HEK293 (cell line): ENCODE measurements at regions not wholly inside any gene's neighbourhood (a gene's known extent, or its start where the extent isn't known, plus 50 kb on each side); places are given as distances from the start of the nearest gene placed in this dataset.

ENCODE experiments used
- CTCF ChIA-PET: fragments of 350-600 bp; formaldehyde crosslinking; extraction: SDS; loops from one replicate; lab custom pipeline; 2021; ENCODE audit warnings: antibody characterized with exemption; lab: Yijun Ruan, JAX
- POLR2A ChIA-PET: fragments of 300-600 bp; formaldehyde crosslinking; extraction: SDS; loops from one replicate; lab custom pipeline; 2020; ENCODE audit warnings: antibody characterized with exemption, inconsistent platforms; lab: Yijun Ruan, JAX
- H3K27ac ChIP-seq: fragments of 200-500 bp; sonication (Bioruptor generic); 2 replicates; pipeline ENCODE4 v1.5.1; 2014; ENCODE audit warnings: low read depth, low read length, control low read depth, inconsistent platforms; ENCODE audit errors: extremely low read depth
- H3K36me3 ChIP-seq, 2 experiments: fragments of 200-500 bp in 1 of 2; sonication (Bioruptor generic) in 1 of 2; 1 replicate in 1 of 2; 2 replicates in 1 of 2; pipeline ENCODE4 v1.5.1; 2014 to 2017; ENCODE audit warnings: inconsistent platforms in 2 of 2, low read length in 2 of 2; ENCODE audit not compliant: control insufficient read depth in 2 of 2, insufficient read depth in 1 of 2
- H3K4me1 ChIP-seq: fragments of 200-500 bp; sonication (Bioruptor generic); 2 replicates; pipeline ENCODE4 v1.5.1; 2014; ENCODE audit warnings: mild to moderate bottlenecking, low read length, inconsistent platforms; ENCODE audit not compliant: control insufficient read depth, insufficient read depth
- H3K4me3 ChIP-seq: 2 replicates; pipeline ENCODE4 v1.5.1; 2011; ENCODE audit warnings: low read depth, mild to moderate bottlenecking, control low read depth, low read length, moderate library complexity
- H3K9me3 ChIP-seq: fragments of 200-500 bp; sonication (Bioruptor generic); 2 replicates; pipeline ENCODE4 v1.5.1; 2014; ENCODE audit warnings: low read depth, low read length, inconsistent platforms; ENCODE audit not compliant: control insufficient read depth, insufficient read depth
- ATF2 ChIP-seq: fragments of 450-650 bp; formaldehyde crosslinking; IDR thresholded peaks from 2 replicates; pipeline ENCODE4 v1.5.1; 2016; ENCODE audit warnings: missing biosample characterization, missing genetic modification characterization, low read depth
- INSM2 ChIP-seq: fragments of 450-650 bp; formaldehyde crosslinking; IDR thresholded peaks from 2 replicates; pipeline ENCODE4 v1.5.1; 2016; ENCODE audit warnings: missing biosample characterization, missing genetic modification characterization
- KLF1 ChIP-seq: fragments of 450-650 bp; formaldehyde crosslinking; IDR thresholded peaks from 2 replicates; pipeline ENCODE4 v1.5.1; 2016; ENCODE audit warnings: missing biosample characterization, missing genetic modification characterization
- KLF9 ChIP-seq: fragments of 450-650 bp; formaldehyde crosslinking; IDR thresholded peaks from 2 replicates; pipeline ENCODE4 v1.5.1; 2016; ENCODE audit warnings: missing biosample characterization, missing genetic modification characterization, low read depth
- PRDM1 ChIP-seq: fragments of 450-650 bp; formaldehyde crosslinking; IDR thresholded peaks from 2 replicates; pipeline ENCODE4; 2016; ENCODE audit warnings: missing biosample characterization, missing genetic modification characterization
- RBAK ChIP-seq: fragments of 450-650 bp; formaldehyde crosslinking; IDR thresholded peaks from 2 replicates; pipeline ENCODE4 v1.5.1; 2016; ENCODE audit warnings: missing biosample characterization, missing genetic modification characterization
- SCRT2 ChIP-seq: fragments of 450-650 bp; formaldehyde crosslinking; IDR thresholded peaks from 2 replicates; pipeline ENCODE4 v1.5.1; 2016; ENCODE audit warnings: missing biosample characterization, missing genetic modification characterization
- SP7 ChIP-seq: fragments of 450-650 bp; formaldehyde crosslinking; IDR thresholded peaks from 2 replicates; pipeline ENCODE4 v1.5.1; 2016; ENCODE audit warnings: missing biosample characterization, missing genetic modification characterization
- ZBTB17 ChIP-seq: fragments of 450-650 bp; formaldehyde crosslinking; IDR thresholded peaks from 2 replicates; pipeline ENCODE4 v1.5.1; 2016; ENCODE audit warnings: missing biosample characterization, missing genetic modification characterization
- ZNF133 ChIP-seq: fragments of 450-650 bp; formaldehyde crosslinking; IDR thresholded peaks from 2 replicates; pipeline ENCODE4 v1.5.1; 2016; ENCODE audit warnings: missing biosample characterization, missing genetic modification characterization
- ZNF23 ChIP-seq: fragments of 450-650 bp; formaldehyde crosslinking; IDR thresholded peaks from 2 replicates; pipeline ENCODE4 v1.5.1; 2016; ENCODE audit warnings: missing biosample characterization, missing genetic modification characterization, borderline replicate concordance
- ZNF274 ChIP-seq, 2 experiments: fragments of 200-500 bp in 1 of 2; fragments of 450-650 bp in 1 of 2; sonication (Bioruptor generic) in 1 of 2; formaldehyde crosslinking in 1 of 2; IDR thresholded peaks; 2 replicates each; pipeline versions ENCODE4 v1.5.1 to v1.6.1; 2014 to 2016; ENCODE audit warnings: borderline replicate concordance in 1 of 2, inconsistent platforms in 1 of 2, low read length in 1 of 2, missing biosample characterization in 1 of 2, missing genetic modification characterization in 1 of 2
- ZNF311 ChIP-seq: fragments of 450-650 bp; formaldehyde crosslinking; IDR thresholded peaks from 2 replicates; pipeline ENCODE4 v1.5.1; 2017; ENCODE audit warnings: missing biosample characterization, missing genetic modification characterization, borderline replicate concordance
- ZNF404 ChIP-seq: fragments of 450-650 bp; formaldehyde crosslinking; IDR thresholded peaks from 2 replicates; pipeline ENCODE4 v1.5.1; 2017; ENCODE audit warnings: missing biosample characterization, missing genetic modification characterization
- ZNF48 ChIP-seq: fragments of 450-650 bp; formaldehyde crosslinking; IDR thresholded peaks from 2 replicates; pipeline ENCODE4 v1.5.1; 2016; ENCODE audit warnings: missing biosample characterization, missing genetic modification characterization
- ZNF580 ChIP-seq: fragments of 450-650 bp; formaldehyde crosslinking; IDR thresholded peaks from 2 replicates; pipeline ENCODE4 v1.5.1; 2016; ENCODE audit warnings: missing biosample characterization, missing genetic modification characterization
- ZNF654 ChIP-seq: fragments of 450-650 bp; formaldehyde crosslinking; IDR thresholded peaks from 2 replicates; pipeline ENCODE4 v1.5.1; 2016; ENCODE audit warnings: low read depth, missing biosample characterization, missing genetic modification characterization
- TF ChIP-seq, protein P1 (sequence below): fragments of 450-650 bp; formaldehyde crosslinking; IDR thresholded peaks from 2 replicates; pipeline ENCODE4 v1.5.1; 2016; ENCODE audit warnings: missing biosample characterization, missing genetic modification characterization
- TF ChIP-seq, protein P2 (sequence below): fragments of 450-650 bp; formaldehyde crosslinking; IDR thresholded peaks from 2 replicates; pipeline ENCODE4 v1.5.1; 2016; ENCODE audit warnings: missing biosample characterization, missing genetic modification characterization

DNA sequence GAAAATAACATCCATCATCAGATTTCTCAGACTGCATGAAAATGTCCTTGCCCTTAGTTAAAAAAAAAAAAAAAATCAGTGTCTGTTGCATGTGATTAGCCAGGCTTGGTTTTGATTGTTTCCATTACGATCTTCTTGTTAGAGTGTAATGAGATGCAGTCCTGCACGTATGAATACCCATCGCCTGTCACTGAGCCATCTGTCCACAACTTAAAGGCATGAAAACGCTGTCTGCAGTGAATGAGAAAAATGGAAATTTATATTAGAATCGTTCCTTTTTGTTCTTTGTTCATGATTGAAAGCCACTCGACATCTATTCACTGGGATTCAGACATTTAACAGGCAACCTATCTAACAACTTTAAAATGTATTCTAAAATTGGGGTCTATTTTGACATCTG lies 521.7 kb upstream of the SPHKAP start:
- no peaks in the 10 kb centered on the region for H3K36me3 ChIP-seq
- no peak overlapping the region for H3K27ac ChIP-seq
- H3K9me3 ChIP-seq, result no peaks in the 10 kb centered on the region
- no peak overlapping the region for H3K4me3 ChIP-seq
- CTCF ChIA-PET, result no interaction called here
- POLR2A ChIA-PET, result no interaction called here
- H3K4me1 ChIP-seq, result no peaks in the 10 kb centered on the region
- TF ChIP-seq, protein P1, sequence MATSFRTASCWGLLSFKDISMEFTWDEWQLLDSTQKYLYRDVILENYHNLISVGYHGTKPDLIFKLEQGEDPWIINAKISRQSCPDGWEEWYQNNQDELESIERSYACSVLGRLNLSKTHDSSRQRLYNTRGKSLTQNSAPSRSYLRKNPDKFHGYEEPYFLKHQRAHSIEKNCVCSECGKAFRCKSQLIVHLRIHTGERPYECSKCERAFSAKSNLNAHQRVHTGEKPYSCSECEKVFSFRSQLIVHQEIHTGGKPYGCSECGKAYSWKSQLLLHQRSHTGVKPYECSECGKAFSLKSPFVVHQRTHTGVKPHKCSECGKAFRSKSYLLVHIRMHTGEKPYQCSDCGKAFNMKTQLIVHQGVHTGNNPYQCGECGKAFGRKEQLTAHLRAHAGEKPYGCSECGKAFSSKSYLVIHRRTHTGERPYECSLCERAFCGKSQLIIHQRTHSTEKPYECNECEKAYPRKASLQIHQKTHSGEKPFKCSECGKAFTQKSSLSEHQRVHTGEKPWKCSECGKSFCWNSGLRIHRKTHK (tag by site-specific recombination), result no peak
- no peak for TF ChIP-seq KLF9 (tag by site-specific recombination)

DNA sequence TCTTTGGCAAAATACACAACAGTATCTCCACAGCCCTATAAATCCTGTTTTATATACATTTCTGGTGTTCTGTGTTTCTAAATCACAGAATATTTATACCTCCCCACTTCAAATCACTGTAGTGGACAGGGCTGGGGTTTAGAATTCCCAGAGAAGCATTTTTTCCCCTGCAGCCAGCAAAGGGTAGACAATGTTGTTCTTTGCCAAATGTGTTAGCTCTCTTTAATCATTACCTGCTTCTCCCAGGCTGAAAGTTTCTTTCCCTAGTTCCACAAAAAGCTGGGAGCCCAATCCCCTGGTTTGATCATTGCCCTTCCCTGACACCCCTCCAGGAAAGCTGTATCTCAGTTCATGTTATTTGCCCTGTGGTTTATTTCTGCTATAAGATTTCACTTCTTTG lies 520.0 kb upstream of the SPHKAP start:
- TF ChIP-seq SCRT2 (tag by site-specific recombination) (no peak), ATF2 (no peak), ZNF133 (tag by site-specific recombination) (no peak), ZNF23 (no peak), ZNF404 (no peak), ZBTB17 (tag by site-specific recombination) (no peak), RBAK (tag by site-specific recombination) (no peak), KLF1 (no peak), ZNF274 (IDR thresholded peaks at IDR 0.05; ENCODE audit: low read length) (no peak), ZNF274 (tag by site-specific recombination; IDR thresholded peaks at IDR 0.05; ENCODE audit: borderline replicate concordance) (no peak), PRDM1 (tag by site-specific recombination) (no peak), ZNF654 (tag by site-specific recombination) (no peak), INSM2 (tag by site-specific recombination) (no peak), ZNF48 (tag by site-specific recombination) (no peak), ZNF311 (tag by site-specific recombination) (no peak), SP7 (tag by site-specific recombination) (no peak), ZNF580 (tag by site-specific recombination) (no peak)
- TF ChIP-seq, protein P2, sequence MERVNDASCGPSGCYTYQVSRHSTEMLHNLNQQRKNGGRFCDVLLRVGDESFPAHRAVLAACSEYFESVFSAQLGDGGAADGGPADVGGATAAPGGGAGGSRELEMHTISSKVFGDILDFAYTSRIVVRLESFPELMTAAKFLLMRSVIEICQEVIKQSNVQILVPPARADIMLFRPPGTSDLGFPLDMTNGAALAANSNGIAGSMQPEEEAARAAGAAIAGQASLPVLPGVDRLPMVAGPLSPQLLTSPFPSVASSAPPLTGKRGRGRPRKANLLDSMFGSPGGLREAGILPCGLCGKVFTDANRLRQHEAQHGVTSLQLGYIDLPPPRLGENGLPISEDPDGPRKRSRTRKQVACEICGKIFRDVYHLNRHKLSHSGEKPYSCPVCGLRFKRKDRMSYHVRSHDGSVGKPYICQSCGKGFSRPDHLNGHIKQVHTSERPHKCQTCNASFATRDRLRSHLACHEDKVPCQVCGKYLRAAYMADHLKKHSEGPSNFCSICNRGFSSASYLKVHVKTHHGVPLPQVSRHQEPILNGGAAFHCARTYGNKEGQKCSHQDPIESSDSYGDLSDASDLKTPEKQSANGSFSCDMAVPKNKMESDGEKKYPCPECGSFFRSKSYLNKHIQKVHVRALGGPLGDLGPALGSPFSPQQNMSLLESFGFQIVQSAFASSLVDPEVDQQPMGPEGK, result no peak

More for the DNA sequence above, 520.0 kb upstream of the SPHKAP start:
- H3K36me3 ChIP-seq, result no peaks in the 10 kb centered on the region
- H3K27ac ChIP-seq, result no peak overlapping the region
- CTCF ChIA-PET, result no interaction called here
- H3K4me3 ChIP-seq, result no peak overlapping the region
- H3K9me3 ChIP-seq, result no peaks in the 10 kb centered on the region
- POLR2A ChIA-PET, result no interaction called here
- no peaks in the 10 kb centered on the region for H3K4me1 ChIP-seq
